RWPE1 (cell line): ENCODE measurements at regions not wholly inside any gene's neighbourhood (a gene's known extent, or its start where the extent isn't known, plus 50 kb on each side); places are given as distances from the start of the nearest gene placed in this dataset.

Experiments
- CTCF ChIA-PET: fragments of 350-600 bp; sonication (Branson Sonifier 250); formaldehyde crosslinking; extraction: SDS; loops from one replicate; lab custom pipeline; 2021; lab: Yijun Ruan, JAX
- POLR2A ChIA-PET: fragments of 400-600 bp; formaldehyde crosslinking; extraction: SDS; loops from one replicate; lab custom pipeline; 2020; ENCODE audit warnings: antibody characterized with exemption; ENCODE audit not compliant: low non-redundant PET; lab: Yijun Ruan, JAX
- DNase-seq: peaks from one replicate; pipeline ENCODE4 v3.0.0; 2012; ENCODE audit warnings: low spot score
- H3K27ac ChIP-seq: fragments of 450-650 bp; 2 replicates; pipeline ENCODE4 v1.5.1; 2017
- TF ChIP-seq, protein P1 (sequence below): fragments of 450-650 bp; conservative IDR thresholded peaks from 2 replicates; pipeline ENCODE4 v1.5.1; 2017; ENCODE audit warnings: low read depth, mild to moderate bottlenecking

DNA sequence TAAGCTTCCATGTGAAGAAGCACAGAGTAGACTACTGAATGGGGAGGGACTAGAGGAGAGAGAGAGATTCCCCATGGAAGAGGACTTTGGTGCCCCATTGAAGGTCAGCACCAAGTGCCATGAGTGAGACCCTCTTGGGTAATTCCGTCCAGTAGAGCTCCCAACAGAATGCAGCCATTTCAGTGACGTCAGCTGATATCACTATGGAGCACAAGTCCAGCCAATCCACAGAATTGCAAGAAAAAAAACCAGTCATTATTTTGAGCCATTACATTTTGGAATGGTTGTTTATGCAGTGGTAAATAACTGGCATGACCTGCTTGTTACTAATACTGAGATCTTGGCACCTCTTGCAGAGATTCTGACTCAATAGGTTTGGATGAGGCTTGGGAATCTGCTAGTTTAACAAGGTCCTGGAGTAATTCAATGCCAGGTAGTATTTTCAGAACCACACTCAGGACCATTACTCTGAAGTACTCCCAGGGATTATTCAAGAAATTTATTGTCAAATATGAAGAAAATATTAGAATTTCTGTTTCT, 52.6 kb upstream of the SP8 start:
- TF ChIP-seq, protein P1, sequence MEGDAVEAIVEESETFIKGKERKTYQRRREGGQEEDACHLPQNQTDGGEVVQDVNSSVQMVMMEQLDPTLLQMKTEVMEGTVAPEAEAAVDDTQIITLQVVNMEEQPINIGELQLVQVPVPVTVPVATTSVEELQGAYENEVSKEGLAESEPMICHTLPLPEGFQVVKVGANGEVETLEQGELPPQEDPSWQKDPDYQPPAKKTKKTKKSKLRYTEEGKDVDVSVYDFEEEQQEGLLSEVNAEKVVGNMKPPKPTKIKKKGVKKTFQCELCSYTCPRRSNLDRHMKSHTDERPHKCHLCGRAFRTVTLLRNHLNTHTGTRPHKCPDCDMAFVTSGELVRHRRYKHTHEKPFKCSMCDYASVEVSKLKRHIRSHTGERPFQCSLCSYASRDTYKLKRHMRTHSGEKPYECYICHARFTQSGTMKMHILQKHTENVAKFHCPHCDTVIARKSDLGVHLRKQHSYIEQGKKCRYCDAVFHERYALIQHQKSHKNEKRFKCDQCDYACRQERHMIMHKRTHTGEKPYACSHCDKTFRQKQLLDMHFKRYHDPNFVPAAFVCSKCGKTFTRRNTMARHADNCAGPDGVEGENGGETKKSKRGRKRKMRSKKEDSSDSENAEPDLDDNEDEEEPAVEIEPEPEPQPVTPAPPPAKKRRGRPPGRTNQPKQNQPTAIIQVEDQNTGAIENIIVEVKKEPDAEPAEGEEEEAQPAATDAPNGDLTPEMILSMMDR = no peak
- no peak for DNase-seq
- ChIA-PET POLR2A (no interaction called here), CTCF (no interaction called here)
- H3K27ac ChIP-seq = no peak overlapping the region

DNA sequence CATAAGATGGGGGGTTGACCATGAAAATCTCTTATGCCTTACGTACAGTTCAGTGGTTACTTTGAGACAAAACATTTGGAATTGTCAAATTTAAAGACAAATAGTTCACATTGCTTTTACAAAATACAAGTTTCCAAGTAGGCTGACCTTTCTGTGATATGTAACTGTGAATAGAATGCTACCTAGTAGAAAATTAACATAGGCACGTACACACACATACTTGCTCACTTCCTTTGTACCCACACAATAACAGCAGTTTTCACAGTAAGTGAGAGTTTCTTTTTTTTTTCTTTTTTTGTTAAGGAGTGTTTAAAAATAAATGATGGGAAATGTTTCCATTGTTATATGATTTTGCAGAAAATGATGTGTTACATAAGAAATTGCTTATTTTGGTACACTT, 53.3 kb upstream of the SP8 start:
- CTCF ChIA-PET = interaction anchor here (0.6 kb wide), 1 partner anchor 59 kb away, joined by 3 read pairs; no protein-coding TSS in a partner anchor
- POLR2A ChIA-PET = no interaction called here
- TF ChIP-seq, protein P1 = no peak
- DNase-seq = no peak
- H3K27ac ChIP-seq = no peak overlapping the region

GRCh38 chr7:20846791-20847190, 60.1 kb upstream of the SP8 start:
- TF ChIP-seq, protein P1 = no peak
- ChIA-PET POLR2A (no interaction called here), CTCF (no interaction called here)
- DNase-seq = no peak
- no peak overlapping the region for H3K27ac ChIP-seq

DNA sequence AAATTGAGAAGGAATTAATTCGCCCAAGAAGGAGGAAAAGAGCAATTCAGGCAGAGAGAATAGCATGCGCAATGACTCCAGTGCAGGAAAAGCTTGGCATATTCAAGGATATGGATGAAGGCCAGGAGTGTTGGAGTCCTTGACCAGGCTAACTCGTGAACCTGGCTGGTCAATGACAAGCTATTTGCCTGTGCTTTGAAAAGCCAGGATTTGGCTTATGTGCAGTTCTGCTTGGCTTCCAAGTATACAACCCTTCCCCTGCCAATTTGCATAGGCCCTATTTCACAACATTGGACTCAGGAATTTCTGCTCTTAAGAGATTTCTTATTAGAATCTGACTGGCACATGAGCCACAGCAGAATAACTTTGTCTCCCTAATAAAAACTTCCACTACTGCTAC, 72.3 kb upstream of the SP8 start:
- TF ChIP-seq, protein P1 = no peak
- POLR2A ChIA-PET = no interaction called here

DNA sequence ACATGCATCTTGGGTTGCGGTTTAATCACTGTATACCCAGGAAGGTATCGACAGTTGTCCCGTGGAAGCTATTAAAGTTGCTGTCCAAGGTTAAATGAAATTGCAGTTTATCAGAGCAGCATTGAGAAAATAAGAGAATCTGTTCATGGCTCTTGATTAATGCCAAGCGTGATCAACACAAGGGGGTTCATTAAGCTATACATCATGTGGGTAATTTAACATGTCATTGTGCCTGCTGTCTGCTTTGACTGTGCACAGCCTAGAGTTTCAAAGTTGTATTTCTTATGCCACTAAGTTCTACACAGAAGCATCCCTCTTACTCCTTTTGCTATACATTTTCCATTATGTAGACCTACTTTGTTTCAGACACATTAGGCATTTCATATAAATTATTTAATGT, 74.8 kb upstream of the SP8 start:
- POLR2A ChIA-PET = no interaction called here
- TF ChIP-seq, protein P1 = no peak
- CTCF ChIA-PET = no interaction called here
- no peak for DNase-seq
- no peak overlapping the region for H3K27ac ChIP-seq

More for the DNA sequence above, 72.3 kb upstream of the SP8 start:
- no peak overlapping the region for H3K27ac ChIP-seq
- CTCF ChIA-PET = no interaction called here
- DNase-seq = no peak

- DNase-seq = no peak
- TF ChIP-seq, protein P1 = no peak
- ChIA-PET CTCF (no interaction called here), POLR2A (no interaction called here)
- no peak overlapping the region for H3K27ac ChIP-seq
These were observed 75.9 kb upstream of the SP8 start for GRCh38 chr7:20862554-20862953.
